COLO829 (cell line): ENCODE measurements at regions not wholly inside any gene's neighbourhood (a gene's known extent, or its start where the extent isn't known, plus 50 kb on each side); places are given as distances from the start of the nearest gene placed in this dataset.
"Not testable (repeated sequence)": the region's sequence is repeated elsewhere in the genome, so short reads cannot be mapped to it uniquely, and the experiment has no call there.

Source experiments
- DNase-seq: peaks from one replicate; pipeline ENCODE4 v3.0.0; 2012; ENCODE audit warnings: low spot score

GRCh38 chr5:111819028-111819427 lies 62.0 kb upstream of the NREP start:
- DNase-seq = not testable (repeated sequence)

DNA sequence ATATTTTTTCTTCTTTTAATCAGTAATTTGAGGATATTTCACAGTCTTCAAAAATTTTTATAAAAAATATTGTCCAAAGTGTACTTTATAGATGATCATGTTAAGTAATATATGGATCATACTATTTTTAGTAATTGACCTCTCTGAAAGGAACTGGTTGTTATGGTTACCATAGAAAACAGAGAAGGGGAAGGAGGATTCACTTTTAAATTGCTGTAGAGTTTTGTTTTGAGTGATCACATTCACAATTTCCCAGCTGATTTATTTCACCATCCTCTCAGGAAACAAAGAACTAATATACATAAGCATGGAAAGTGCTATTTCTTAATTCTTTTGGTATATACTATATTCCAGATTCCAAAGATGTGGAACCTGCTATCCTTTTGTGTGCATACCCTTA lies 56.5 kb upstream of the NREP start:
- DNase-seq = no peak

DNA sequence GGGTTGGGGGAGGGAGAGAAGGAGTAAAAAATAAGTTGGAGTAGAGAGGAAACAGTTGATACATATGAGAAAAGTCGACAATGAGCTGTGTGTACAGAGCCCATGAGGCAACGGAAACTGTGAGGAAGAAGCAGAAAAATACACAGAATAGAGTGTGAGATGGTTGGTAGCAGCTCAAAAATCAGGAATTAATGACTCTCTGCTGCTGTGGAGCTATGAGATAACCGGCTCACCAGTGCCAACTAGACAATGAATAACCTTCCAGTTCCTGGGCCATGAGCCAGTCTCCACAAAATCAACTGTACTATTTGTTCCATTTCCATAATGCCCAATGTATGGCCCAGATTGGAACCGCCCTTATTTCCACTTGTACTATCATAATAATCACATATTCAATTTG lies 53.1 kb upstream of the NREP start:
- DNase-seq = no peak
